NCI-H1694 (cell line): ENCODE measurements at regions not wholly inside any gene's neighbourhood (a gene's known extent, or its start where the extent isn't known, plus 50 kb on each side); places are given as distances from the start of the nearest gene placed in this dataset.
"Not testable (repeated sequence)": the region's sequence is repeated elsewhere in the genome, so short reads cannot be mapped to it uniquely, and the experiment has no call there.

Experiments
- DNase-seq: peaks from one replicate; lab custom pipeline; 2025; lab: John Stamatoyannopoulos, UW

DNA sequence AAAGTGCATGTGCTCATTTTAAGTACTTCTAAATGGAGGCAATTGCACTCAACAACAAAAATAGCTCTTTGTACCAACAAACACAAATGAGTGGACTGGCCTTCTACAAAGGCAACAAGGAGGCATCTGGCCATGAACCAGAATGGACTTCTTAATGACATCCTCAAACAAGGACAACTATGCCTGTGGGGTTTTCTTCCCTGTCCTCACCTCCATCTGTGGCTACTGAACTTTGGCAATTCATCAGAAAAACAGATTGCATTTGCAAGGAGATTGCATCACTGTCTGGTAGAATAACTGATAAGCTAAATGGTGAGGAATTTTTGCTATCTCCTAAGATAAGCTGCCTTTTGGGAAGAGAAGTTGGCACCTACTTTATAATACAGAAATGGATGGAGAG lies 447.3 kb upstream of the CCNG1 start:
- no peak for DNase-seq

DNA sequence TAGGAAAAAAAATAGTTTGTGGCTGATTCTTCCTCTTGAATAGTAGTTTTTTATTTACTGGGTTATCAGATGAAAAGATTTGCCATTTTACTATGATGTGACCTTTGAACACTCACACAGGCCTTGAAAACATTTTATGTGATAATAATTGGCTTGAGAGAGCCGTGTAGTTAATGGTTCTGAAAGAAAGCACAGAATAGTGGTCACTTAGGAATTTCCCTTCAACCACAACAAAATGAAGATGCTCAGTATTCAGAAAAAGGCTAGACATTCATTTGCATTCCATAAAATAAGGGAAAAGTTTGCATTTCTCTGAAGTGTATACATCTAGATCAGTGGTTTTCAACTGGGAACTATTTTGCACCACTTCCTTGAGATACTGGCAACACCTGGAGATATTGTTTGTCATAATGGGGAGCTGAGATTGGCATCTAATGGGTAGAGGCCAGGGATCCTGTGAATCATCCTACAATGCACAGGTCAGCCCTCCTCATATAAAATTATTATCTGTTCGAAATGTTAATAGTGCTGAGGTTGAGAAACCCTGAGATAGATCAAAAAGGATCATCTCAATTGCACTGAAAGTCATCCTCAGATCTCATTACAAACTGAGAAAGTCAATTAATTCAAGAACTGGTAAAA lies 446.4 kb upstream of the CCNG1 start:
- DNase-seq = no peak

DNA sequence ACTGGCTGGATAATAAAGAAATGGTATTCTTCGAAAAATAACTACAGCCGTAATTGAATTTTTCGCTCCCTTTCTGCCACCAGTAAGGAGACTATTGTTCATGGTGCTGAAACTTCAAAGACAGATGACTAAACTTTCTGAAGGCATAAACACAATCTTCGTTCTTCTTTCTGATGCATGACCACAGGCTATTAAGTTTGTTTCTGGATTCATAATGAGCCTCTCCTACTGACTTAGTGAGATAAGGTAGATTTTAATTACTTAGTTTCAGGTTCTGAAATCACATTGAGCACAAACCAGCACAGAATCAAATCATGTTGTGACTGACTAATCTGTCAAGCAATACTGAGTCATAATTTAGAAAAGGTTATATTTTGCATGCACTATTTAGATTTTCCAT lies 441.8 kb upstream of the CCNG1 start:
- DNase-seq = no peak

DNA sequence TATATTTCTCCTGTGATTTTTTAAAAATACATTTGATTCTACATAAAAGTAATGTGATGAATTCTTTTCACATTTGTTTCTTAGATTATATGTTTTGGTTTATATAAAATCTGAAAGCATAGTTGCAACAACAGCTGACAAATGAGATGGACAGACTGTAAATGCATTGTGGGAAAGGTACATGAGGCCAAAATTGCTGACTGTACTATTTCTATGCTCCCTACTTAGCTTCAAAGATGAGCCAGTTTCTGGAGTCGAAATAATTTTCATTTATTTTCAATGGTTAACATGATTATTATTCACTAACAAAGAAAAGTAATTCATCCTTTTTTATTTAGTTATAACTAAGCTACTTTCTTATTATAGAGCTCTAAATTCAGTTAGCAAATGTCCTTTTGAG lies 441.3 kb upstream of the CCNG1 start:
- DNase-seq = no peak

DNA sequence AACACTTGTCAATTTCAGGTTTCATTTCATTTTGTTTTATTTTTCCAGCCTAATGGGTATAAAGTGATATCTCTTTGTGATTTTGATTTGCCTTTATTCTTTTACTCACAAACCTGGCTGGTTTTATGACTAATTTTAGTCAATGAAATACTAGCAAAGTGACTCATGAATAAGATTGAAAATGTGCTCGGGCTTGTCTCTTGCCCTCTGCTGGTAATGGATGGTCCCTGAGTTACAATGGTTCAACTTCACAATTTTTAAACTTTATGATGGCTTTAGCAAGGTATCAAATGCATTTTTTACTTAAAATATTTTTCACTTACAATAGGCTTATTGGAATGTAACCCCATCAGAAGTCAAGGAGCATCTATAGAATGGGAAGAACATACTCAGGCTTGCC lies 431.4 kb upstream of the CCNG1 start:
- DNase-seq = no peak

DNA sequence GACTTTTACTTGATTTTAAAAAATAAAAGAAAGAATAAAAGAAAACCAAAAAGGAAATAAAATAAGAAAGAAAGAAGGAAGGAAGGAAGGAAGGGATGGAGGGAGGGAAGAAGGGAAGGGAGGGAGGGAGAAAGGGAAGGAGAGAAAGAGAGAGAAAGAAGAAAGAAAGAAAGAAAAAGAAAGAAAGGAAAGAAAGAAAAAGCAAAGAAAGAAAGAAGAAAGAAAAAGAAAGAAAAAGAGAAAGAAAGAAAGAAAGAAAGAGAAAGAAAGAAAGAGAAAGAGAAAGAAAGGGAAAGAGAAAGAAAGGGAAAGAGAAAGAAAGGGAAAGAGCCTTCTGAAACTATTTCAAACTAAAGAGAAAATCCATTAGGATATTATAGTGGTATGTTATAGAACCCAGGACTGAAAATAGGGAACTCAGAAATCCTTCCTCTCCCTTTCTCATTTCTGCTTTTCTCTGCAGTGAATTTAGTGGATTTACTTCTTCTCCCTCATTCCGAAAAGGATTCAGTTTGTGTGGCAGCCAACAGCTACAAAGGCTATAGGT lies 414.7 kb upstream of the CCNG1 start:
- no peak for DNase-seq

DNA sequence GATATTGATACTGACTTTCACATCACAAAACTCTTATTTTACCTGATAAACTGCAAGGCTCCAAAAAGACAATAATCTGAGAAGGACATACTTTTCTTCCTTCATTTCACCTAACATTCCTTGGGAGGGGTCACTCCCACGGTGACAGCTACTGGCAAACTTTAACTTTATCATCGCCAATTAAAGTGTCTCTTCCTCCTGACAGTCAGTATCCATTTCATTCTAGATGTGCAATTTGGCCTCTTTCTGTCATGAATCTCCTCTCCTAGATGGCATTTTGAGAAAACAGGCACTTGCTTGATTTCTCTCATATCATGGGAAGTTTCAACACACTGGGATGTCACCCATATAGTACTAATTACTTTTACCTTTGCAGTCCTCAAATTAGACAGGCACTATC lies 413.5 kb upstream of the CCNG1 start:
- DNase-seq = no peak

DNA sequence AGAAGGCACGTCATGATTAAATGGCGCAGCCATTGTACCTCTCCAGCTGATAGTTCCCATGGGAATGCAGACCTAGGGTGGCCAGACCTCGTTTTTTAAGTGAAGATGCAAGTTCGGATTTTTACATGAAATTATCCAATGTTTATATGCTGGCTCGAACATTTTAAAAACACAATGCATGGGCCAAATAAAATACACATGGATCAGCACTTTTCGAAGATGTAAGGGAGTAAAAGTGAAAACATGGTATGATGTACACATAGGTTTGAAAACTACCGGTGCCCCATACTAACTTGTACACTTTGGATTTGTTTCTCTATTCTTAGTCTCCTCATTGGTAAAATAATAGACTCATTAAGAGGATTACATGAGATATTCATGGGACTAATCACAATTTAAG lies 412.5 kb upstream of the CCNG1 start:
- no peak for DNase-seq

DNA sequence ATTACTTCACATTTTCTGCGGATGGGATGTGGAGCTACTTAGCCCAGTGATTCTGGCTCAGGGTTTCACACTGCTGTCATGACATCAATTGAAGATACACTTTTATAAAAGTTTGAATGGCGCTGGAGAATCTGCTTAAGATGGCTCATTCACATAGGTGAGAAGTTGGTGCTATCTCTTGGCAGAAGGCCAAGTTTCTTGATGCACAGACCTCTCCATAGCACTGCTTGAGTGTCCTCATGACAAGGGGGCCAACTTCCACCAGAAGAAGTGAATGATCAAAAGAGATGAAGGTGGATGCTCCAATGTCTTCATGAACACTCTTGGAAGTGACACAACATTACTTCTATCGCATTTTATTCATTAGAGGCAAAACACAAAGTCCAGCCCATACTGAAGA lies 403.7 kb upstream of the CCNG1 start:
- DNase-seq = no peak

DNA sequence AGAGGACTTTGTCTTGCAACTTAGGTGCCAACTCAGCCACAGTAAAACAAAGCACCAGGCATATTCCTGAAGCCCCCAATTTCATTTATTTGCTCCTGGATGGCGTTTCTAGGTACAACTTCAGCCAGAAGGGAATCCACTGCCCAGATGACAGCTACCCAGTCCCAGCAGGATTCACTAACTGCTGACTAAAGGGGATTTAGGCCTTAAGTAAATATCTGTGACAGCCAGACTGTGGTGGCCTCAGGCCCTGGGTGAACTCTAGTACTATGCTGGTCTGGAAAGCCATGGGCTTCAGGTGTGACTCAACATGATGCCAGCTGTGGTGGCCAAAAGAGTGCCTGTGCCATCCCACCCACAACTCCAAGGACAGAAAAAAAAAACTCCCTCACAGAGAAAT lies 396.1 kb upstream of the CCNG1 start:
- DNase-seq = no peak

DNA sequence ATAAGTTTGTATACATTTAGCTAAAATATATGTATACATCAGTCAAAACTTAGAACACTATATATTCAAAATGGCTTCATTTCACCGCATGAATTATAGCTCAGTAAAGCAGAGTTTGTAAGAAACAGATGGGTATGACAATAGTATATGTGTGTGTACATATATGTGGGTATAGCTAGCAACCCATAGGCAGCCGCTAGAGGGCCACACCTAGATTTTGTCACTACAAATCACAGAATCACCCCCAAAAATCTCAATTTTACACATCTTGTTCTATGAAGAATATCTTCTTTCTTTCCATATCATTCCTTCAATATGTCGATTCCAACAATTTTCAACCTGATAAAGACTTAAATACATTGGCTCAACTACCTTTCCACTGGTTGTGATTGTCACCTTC lies 357.8 kb upstream of the CCNG1 start:
- DNase-seq = no peak

DNA sequence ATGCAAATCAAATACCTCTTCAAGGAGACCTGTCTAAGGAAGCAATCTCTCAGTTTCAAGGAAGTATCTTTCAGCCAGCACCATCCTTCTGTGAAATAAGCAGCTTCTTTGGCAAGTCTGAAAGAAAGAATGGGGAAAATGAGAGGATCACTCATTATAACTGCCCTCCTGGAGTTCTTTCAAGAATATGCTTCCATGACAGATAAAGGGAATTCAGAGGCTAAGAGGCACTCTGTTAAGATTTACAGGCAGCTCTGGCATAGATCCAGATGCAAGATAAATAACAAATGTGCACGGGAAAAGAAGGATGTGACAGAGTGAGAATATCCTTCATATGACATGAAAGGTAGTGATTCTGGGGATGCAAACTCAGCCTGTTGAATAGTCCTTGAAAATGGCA lies 348.2 kb upstream of the CCNG1 start:
- peak; percentile 18 for DNase-seq

DNA sequence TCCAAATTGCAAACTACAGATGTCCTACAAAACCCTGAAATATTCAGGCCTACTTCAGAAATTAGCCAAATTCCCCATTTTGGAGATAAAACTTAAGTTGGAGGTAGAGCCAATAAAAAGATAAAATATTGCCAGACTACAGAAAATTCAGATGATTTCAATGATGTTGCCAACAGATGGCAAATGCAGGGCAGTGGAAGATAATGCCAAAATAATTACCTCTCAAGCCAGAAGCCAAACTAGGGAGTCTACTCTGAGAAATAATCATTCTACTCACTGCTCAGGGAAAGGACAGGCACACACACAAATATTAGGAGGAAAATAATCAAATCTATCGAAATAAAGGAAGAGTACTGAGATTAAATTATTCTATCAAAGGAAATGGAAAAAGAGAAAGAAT lies 347.5 kb upstream of the CCNG1 start:
- DNase-seq = peak; percentile 65

DNA sequence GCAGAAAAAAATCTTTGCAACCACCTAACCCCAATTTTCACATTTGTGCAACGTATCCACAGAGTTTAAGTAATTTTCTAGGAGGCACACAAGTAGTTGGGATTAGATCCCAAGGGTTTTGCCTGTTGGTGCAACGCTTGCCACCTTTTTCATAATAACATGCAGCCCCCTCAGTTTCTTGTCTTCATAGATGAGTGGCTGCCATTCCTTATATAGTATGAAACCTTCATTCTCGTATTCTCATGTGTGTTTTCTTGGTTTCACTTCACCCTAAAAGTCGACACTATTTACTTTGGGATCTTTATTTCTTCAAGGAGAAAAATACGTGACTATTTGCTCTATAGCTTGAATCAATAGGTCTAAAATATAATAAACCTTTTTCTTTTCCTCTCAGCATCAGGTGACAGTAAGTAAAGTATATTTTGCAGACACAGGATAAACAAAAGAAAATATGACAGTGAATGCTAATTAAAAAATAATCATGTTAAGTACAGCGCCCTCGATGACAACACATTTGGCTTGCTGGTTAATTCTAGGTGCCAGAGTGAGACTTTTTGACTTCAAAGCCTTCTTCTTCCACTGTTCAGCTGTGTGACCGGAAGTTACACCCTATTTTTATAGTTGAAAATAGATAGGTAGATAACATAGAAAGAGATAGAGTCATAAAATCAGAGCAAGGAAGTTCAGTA lies 342.8 kb upstream of the CCNG1 start:
- no peak for DNase-seq

DNA sequence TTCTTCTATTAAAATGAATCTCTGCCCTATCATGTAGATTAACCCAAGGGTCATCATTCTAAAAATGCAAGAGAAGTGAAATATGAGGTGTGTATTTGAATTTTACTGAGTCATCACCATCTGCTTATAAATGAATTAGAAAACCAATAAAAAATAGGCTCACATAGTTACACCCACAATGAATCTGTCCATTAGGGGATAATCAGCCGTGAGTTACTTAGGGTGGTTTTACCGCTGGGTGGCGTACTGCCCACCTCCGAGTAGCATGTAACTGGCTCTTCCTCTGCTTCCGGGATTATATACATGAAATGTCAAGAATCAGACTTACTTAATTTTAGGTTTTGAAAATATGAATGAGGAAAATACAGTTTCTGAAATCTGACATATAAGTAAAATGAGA lies 332.9 kb upstream of the CCNG1 start:
- DNase-seq = no peak

DNA sequence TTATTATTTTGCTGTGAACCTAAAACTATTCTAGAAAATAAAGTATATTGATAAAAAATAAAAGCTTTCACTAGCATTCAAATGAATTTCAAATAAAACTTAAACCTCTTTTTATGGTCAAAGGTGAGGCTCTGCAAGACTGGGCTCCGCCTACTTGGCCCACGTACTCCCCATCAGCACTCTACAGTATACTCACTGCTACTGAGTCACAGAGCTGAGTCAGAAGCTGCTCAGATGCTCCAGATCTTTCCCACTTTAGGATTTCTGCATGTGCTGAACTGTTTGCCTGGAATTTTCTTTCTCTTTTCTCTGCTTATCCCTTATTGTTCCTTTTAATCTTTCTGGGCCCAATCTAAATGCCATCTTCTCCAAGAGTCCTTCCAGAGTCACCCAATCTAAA lies 331.9 kb upstream of the CCNG1 start:
- DNase-seq = no peak

DNA sequence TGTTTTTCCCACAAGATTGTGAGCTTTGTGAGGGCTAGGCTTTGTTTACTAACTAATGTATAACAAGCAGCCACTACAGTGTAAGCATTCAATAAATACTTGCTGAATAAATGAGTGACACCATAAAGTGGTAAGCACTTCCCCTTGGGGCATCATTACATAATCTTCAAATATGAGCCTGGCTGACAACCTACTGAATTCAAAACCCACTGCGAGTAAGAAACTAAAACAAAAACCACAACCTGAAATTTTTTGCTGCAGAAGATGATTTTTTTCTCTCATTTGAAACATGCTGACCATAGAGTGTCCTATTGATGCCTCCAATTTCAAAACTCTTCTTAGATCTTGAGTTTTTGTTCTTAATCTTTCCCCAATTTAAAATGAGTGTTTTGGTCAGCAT lies 331.3 kb upstream of the CCNG1 start:
- no peak for DNase-seq

DNA sequence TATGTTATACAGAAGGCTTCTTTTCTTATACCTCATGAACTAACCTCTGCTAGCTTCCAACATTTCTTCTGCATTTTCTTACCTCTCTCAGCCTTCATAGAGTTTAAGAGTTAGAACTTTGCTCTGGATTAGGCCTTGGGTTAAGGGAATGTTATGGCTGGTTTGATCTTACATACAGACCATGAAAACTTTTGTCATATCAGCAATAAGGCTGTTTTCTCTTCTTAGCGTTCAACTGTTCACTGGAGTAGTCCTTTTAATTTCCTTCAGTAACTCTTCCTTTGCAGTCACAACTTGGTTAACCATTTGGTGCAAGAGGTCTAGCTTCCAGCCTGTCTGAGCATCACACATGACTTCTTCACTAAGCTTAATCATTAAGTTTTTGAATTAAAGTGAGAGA lies 329.0 kb upstream of the CCNG1 start:
- no peak for DNase-seq

DNA sequence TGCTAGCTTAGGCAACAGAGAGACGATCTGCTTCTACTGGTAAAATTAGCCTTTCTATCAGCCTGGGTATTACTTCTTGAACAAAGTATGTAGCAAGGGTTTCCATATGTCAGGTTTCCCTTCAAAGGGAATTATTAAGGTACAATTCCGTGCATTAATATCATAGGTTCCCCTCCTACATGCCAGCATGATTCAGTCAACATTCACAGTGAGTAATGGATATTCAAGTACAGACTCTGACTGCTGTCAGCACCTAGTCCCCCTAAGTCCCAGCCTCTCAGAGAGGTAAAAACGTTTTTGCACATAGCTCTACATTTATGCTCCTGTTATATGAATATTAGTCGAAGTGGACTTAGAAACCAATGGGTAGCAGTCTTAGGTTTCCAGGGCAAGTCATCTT lies 322.4 kb upstream of the CCNG1 start:
- DNase-seq = no peak

DNA sequence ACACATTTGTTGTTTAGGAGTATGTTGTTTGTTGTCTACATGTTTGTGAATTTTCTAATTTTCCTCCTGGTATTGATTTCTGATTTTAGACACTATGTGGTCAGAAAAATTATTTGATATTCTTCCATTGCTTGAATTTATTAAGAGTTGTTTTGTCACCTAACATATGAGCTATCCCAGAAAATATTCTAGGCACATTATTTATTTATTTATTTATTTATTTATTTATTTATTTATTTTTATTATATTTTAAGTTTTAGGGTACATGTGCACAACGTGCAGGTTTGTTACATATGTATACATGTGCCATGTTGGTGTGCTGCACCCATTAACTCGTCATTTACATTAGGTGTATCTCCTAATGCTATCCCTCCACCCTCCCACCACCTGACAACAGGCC lies 320.8 kb upstream of the CCNG1 start:
- not testable (repeated sequence) for DNase-seq

DNA sequence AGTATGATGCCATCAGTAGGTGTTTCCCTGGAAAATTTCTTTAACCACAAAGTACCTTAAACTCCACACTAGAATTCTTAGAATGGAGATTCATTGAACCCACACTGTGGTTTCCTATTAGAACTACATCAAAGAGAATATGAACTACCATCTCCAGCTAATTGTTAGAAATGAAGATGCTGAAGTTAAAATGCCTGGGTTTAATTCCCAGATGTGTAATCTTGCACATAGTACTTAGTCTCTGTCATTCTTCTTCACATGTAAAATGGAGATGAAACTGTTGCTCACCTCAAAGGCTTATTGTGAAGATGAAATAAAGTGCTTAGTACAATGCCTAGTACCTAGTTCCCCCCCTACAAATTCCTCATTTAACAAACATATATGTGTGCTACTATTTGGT lies 303.3 kb upstream of the CCNG1 start:
- DNase-seq = no peak

DNA sequence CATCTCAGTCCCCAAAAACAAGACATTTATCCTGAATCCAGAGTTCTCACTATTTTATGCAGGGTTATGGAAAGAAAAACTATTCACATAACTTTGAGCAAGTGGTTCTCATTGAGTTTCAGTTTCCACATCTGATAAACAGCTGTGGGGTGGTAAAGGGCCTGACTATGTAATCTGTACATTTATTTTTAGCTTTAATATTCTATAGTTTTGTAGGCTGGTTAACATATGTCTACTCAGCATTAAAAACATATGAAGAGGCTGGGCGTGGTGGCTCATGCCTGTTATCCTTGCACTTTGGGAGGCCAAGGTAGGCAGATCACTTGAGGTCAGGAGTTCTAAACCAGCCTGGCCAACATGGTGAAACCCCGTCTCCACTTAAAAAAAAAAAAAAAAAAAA lies 301.5 kb upstream of the CCNG1 start:
- DNase-seq = no peak

DNA sequence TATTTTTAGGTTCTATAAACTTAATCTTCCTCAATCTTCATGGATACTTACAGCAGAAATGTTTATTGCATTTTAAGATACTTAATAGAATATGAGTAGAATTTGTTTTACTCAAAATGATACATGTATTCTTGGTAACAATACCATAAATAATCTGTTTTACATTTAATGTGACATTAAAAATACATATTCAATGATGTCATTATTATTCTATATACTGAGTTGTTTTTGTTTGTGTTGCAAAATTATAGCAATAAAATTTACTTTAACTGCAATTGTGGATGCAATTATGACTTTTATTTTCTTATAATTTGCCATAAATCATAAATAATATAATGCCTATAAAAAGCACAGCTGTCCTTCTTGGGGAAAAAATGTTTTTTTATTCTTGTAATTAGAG lies 275.9 kb upstream of the CCNG1 start:
- DNase-seq = no peak

DNA sequence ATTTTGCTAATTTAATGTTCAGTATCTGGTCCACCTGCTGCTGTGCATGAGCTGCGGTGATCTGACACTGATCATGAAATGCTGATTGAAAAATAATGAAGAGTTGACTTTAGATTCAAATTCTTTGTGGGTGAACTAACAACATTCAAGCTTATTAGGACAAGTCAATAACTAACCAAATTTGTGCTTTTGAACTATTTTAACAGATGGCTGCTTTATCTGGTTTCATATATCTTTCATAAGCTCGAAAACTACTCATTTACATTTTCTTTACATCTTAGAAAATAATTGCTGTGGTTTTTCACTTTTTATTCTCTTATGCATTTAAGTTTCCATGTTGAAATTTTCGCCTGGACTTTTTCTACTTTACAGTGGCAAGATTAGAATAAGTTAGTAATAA lies 274.8 kb upstream of the CCNG1 start:
- no peak for DNase-seq
